Neural cell (in vitro differentiated cells): ENCODE measurements at regions not wholly inside any gene's neighbourhood (a gene's known extent, or its start where the extent isn't known, plus 50 kb on each side); places are given as distances from the start of the nearest gene placed in this dataset.

Experiments
- H2AFZ ChIP-seq: fragments of 200-600, 300-800 bp; sonication (generic), shearing (Covaris generic); 2 replicates; pipeline ENCODE4 v1.6.0; 2014; ENCODE audit warnings: low read depth, mild to moderate bottlenecking, antibody characterized with exemption, low read length, moderate library complexity
- H3F3A ChIP-seq: fragments of 200-600 bp; shearing (Covaris generic); 2 replicates; pipeline ENCODE4 v1.6.1; 2016; ENCODE audit warnings: mild to moderate bottlenecking, moderate library complexity, mixed read lengths, antibody characterized with exemption, low read length; ENCODE audit not compliant: insufficient read depth, poor library complexity, severe bottlenecking
- H3K27ac ChIP-seq: fragments of 200-600, 300-800 bp; sonication (generic), shearing (Covaris generic); 2 replicates; pipeline ENCODE4 v1.5.1; 2014; ENCODE audit warnings: mild to moderate bottlenecking, low read length, moderate library complexity
- H3K27me3 ChIP-seq: fragments of 300-800, 200-600 bp; sonication (generic), shearing (Covaris generic); 2 replicates; pipeline ENCODE4 v1.6.0; 2014; ENCODE audit warnings: mild to moderate bottlenecking, low read depth, low read length, moderate library complexity; ENCODE audit not compliant: insufficient read depth
- H3K36me3 ChIP-seq: fragments of 300-800, 200-600 bp; sonication (generic), shearing (Covaris generic); 2 replicates; pipeline ENCODE4 v1.5.1; 2014; ENCODE audit warnings: mild to moderate bottlenecking, antibody characterized with exemption, low read length, moderate library complexity; ENCODE audit not compliant: insufficient read depth
- H3K4me2 ChIP-seq: fragments of 300-800, 200-600 bp; sonication (generic), shearing (Covaris generic); 2 replicates; pipeline ENCODE4 v1.6.0; 2014; ENCODE audit warnings: mild to moderate bottlenecking, low read length
- H3K4me3 ChIP-seq: fragments of 300-800, 200-600 bp; sonication (generic), shearing (Covaris generic); 2 replicates; pipeline ENCODE4 v1.5.1; 2014; ENCODE audit warnings: mild to moderate bottlenecking, low read length, moderate library complexity
- H3K79me2 ChIP-seq: fragments of 200-600 bp; shearing (Covaris generic); replicated peaks from 2 replicates; pipeline ENCODE4 v1.6.0; 2014; ENCODE audit warnings: mild to moderate bottlenecking, low read length, moderate library complexity; ENCODE audit not compliant: insufficient read depth
- H3K9ac ChIP-seq: fragments of 300-800, 200-600 bp; sonication (generic), shearing (Covaris generic); 2 replicates; pipeline ENCODE4 v1.6.1; 2016; ENCODE audit warnings: mild to moderate bottlenecking, low read length, mixed read lengths
- H3K9me2 ChIP-seq: fragments of 200-600 bp; shearing (Covaris generic); 2 replicates; pipeline ENCODE4 v1.6.1; 2016; ENCODE audit warnings: mild to moderate bottlenecking, low read length, mixed read lengths; ENCODE audit not compliant: insufficient read depth
- H3K9me3 ChIP-seq: fragments of 200-600, 300-800 bp; sonication (generic), shearing (Covaris generic); 2 replicates; pipeline ENCODE4 v1.6.1; 2016; ENCODE audit warnings: mild to moderate bottlenecking, mixed run types, low read length, moderate library complexity, mixed read lengths
- H4K20me1 ChIP-seq: fragments of 200-600 bp; shearing (Covaris generic); 2 replicates; pipeline ENCODE4 v1.6.1; 2016; ENCODE audit warnings: mild to moderate bottlenecking, mixed run types; ENCODE audit not compliant: insufficient read depth
- CTCF ChIP-seq: fragments of 450-650 bp; IDR thresholded peaks from 2 replicates; pipeline ENCODE4 v1.5.1; 2014; ENCODE audit warnings: antibody characterized with exemption, mild to moderate bottlenecking, moderate library complexity; ENCODE audit not compliant: poor library complexity, severe bottlenecking
- EP300 ChIP-seq: fragments of 450-650 bp; conservative IDR thresholded peaks from 2 replicates; pipeline ENCODE4 v1.6.1; 2014; ENCODE audit warnings: antibody characterized with exemption, mild to moderate bottlenecking, moderate library complexity; ENCODE audit not compliant: poor library complexity, severe bottlenecking
- EZH2 ChIP-seq: fragments of 200-600, 300-800 bp; shearing (Covaris generic), sonication (generic); IDR thresholded peaks from 2 replicates; pipeline ENCODE4 v1.6.1; 2014; ENCODE audit warnings: antibody characterized with exemption, low read length, borderline replicate concordance, mild to moderate bottlenecking; ENCODE audit not compliant: insufficient read depth, poor library complexity, severe bottlenecking
- MXI1 ChIP-seq: fragments of 450-650 bp; conservative IDR thresholded peaks from 2 replicates; pipeline ENCODE4 v1.6.1; 2014; ENCODE audit warnings: antibody characterized with exemption, mild to moderate bottlenecking; ENCODE audit not compliant: poor library complexity, severe bottlenecking
- POLR2AphosphoS5 ChIP-seq: IDR thresholded peaks from 2 replicates; pipeline ENCODE4 v1.6.1; 2012
- RAD21 ChIP-seq: fragments of 450-650 bp; conservative IDR thresholded peaks from 2 replicates; pipeline ENCODE4 v1.6.1; 2014; ENCODE audit warnings: antibody characterized with exemption, mild to moderate bottlenecking, moderate library complexity
- REST ChIP-seq: IDR thresholded peaks from 2 replicates; pipeline ENCODE4 v1.6.1; 2012; ENCODE audit warnings: borderline replicate concordance
- SMC3 ChIP-seq: fragments of 450-650 bp; conservative IDR thresholded peaks from 2 replicates; pipeline ENCODE4 v1.6.1; 2014; ENCODE audit warnings: antibody characterized with exemption, mild to moderate bottlenecking, moderate library complexity; ENCODE audit not compliant: poor library complexity
- TAF1 ChIP-seq: IDR thresholded peaks from 2 replicates; pipeline ENCODE4 v1.6.1; 2012; ENCODE audit warnings: low read depth

- H3K27me3 ChIP-seq: no peaks in the 10 kb centered on the region
- H3K9me3 ChIP-seq: no peaks in the 10 kb centered on the region
- H3F3A ChIP-seq: no peaks in the 10 kb centered on the region
- no peak overlapping the region for H2AFZ ChIP-seq
- no peaks in the 10 kb centered on the region for H3K9me2 ChIP-seq
- no peaks in the 10 kb centered on the region for H4K20me1 ChIP-seq
- H3K4me3 ChIP-seq: no peak overlapping the region
- no peak overlapping the region for H3K27ac ChIP-seq
- no peaks in the 10 kb centered on the region for H3K36me3 ChIP-seq
- no peak for TF ChIP-seq SMC3
- TF ChIP-seq MXI1: no peak
- no peak for TF ChIP-seq REST
- TF ChIP-seq CTCF: no peak
- TF ChIP-seq EZH2: no peak
- no peak for TF ChIP-seq EP300
- TF ChIP-seq POLR2AphosphoS5: no peak
- no peak for TF ChIP-seq RAD21
- TF ChIP-seq TAF1: no peak
- no peak overlapping the region for H3K4me2 ChIP-seq
- no peaks in the 10 kb centered on the region for H3K79me2 ChIP-seq
- no peak overlapping the region for H3K9ac ChIP-seq
Measured at GRCh38 chr10:15451137-15452094, 80.3 kb upstream of the FAM171A1 start.

GRCh38 chr10:15448598-15448997 lies 77.5 kb upstream of the FAM171A1 start:
- Histone ChIP-seq H3K36me3 (no peaks in the 10 kb centered on the region), H3K79me2 (no peaks in the 10 kb centered on the region), H4K20me1 (no peaks in the 10 kb centered on the region), H3K4me3 (no peak overlapping the region), H3F3A (no peaks in the 10 kb centered on the region), H3K9ac (no peak overlapping the region), H2AFZ (no peak overlapping the region), H3K27me3 (no peaks in the 10 kb centered on the region), H3K9me3 (no peaks in the 10 kb centered on the region), H3K4me2 (no peak overlapping the region), H3K27ac (no peak overlapping the region), H3K9me2 (no peaks in the 10 kb centered on the region)
- TF ChIP-seq EP300 (no peak), REST (no peak), SMC3 (no peak), MXI1 (no peak), POLR2AphosphoS5 (no peak), TAF1 (no peak), RAD21 (no peak), EZH2 (no peak), CTCF (no peak)
